GM18507 (cell line): ENCODE measurements at regions not wholly inside any gene's neighbourhood (a gene's known extent, or its start where the extent isn't known, plus 50 kb on each side); places are given as distances from the start of the nearest gene placed in this dataset.
"Not testable (repeated sequence)": the region's sequence is repeated elsewhere in the genome, so short reads cannot be mapped to it uniquely, and the experiment has no call there.

Experiments
- DNase-seq: peaks from one replicate; pipeline ENCODE4 v3.0.0; 2011; ENCODE audit warnings: low read depth; ENCODE audit not compliant: insufficient read length; ENCODE audit errors: extremely low spot score
- FAIRE-seq: peaks from 2 replicates; lab custom pipeline; 2011; peaks lifted over from hg19 to GRCh38; lab: Jason Lieb, UNC

DNA sequence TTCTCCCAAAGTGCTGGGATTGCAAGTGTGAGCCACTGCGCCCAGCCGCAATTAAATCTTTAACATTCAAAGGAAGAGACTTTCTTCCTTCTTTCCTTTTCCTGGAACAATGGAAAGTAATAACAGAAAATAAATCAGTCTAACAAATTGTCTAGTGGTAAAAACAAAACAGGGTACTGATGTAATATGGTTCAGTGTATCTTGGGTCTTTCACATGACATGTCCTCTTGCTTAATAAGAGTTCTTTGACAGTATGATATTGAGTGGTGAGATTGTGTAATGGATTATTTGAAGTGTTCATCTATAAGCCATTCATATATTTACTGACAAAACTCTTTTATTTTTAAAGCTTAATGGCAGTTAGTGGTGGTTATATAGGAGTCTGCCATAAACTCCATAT is 256.6 kb downstream of the SPRY1 start:
- DNase-seq, result no peak
- no peak for FAIRE-seq

DNA sequence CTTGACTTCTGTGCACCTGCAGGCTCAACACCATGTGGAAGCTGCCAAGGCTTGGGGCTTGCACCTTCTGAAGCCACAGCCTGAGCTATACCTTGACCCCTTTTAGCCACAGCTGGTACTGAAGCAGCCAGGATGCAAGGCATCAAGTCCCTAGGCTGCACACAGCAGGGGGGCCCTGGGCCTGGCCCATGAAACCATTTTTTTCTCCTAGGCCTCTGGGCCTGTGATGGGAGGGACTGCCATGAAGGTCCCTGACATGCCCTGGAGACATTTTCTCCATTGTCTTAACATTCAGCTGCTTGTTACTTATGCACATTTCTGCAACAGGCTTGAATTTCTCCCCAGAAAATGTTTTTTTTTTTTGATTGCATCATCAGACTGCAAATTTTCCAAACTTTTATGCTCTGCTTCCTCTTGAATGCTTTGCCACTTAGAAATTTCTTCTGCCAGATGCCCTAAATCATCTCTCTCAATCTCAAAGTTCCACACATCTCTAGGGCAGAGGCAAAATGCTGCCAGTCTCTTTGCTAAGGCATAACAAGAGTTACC is 260.2 kb downstream of the SPRY1 start:
- not testable (repeated sequence) for FAIRE-seq, DNase-seq

DNA sequence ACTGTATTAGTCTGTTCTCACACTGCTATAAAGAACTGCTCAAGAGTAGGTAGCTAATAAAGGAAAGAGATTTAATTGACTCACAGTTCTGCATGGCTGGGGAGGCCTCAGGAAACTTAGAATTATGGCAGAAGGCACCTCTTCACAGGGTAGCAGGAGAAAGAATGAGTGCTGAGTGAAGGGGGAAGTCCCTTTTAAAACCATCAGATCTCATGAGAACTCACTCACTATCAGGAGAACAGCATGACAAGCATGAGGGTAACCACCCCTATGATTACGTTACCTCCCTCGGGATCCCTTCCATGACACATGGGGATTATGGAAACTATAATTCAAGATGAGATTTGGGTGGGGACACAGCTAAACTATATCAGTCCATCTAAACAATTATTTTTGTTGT is 261.0 kb downstream of the SPRY1 start:
- DNase-seq, FAIRE-seq: not testable (repeated sequence)

DNA sequence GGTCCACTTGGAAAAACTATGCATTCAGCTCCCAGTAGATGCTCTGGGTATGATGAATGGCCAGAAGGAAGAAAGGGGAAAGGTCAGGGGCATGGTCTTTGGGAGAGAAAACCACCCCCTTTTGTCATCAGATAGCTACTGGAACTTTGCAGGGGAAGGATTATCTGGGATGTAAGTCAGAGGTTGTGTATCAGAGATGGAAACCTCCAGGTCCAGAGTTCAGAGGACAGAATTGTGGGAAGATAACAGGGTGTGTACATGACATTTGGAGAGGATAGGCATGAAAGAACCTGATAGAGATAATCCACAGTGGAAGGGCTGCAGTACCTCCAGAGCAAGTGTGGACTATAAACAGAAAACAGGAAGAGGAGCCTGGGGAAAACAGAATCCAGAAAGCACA is 262.7 kb downstream of the SPRY1 start:
- no peak for FAIRE-seq
- DNase-seq, result no peak

DNA sequence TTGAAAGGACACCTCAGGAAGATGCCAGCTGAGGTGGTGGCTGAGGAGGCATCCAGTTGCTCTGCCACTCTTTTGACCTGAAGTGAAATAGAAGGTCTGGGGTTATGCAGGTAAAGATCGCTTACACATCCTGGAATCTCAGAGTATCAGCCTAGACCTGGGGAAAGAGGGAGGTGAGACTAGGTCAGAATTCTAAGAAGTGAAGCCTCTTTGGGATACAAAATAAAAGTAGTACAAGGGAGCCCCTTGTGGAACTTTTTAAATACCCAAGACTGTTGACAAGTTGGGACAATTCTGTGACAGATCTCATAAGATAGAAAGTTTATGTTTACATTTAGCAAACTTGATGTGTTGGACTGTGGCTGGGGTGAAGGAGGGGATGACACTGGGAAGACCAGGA is 263.1 kb downstream of the SPRY1 start:
- peak; percentile 70 for FAIRE-seq
- no peak for DNase-seq

DNA sequence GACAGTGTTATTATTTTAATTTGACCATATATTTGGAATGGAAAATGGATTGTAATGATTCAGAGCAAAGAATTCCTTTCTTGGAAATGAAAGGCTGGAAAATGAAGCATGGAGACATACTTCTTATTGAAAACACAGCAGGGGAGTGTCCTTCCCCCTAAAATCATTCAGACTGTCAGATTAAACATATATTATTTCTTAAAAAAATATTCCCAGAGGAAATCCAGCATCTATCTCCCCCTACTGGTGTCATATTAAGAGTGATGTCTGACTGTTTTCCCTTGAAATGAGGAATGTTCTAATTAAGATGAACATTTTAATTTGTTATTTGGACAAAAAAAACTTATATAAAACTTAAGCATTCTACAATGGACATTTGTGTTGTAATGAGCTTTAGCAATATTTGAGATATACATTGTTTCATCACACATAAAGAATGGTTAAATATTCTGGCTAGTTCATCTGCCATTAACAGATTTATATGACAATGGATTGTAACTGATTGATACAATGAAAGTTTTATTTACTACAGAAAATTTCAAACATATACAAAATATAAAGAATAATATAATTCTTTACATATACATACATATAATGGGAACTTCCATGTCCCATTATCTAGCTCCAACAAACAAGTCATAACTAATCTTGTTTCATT is 264.6 kb downstream of the SPRY1 start:
- DNase-seq, result no peak
- no peak for FAIRE-seq

DNA sequence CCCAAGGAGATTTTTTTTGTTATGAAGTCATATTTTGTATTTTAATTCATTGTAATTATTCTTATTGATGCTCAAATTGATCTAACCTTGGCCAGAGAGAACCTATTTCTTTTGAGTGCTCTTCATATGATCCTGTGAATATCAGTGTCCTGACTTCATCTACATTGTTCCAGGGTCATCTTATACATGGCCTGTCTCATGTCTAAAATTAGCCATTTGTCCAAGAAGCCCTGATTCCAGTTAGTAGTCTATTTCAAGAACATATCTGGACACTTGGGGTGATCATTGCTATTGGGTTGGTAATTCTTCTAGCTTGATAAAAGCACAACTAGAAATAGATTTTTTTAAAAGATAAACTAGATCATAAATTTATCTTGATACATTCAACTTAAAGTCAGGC is 266.2 kb downstream of the SPRY1 start:
- FAIRE-seq, result no peak
- DNase-seq, result no peak

DNA sequence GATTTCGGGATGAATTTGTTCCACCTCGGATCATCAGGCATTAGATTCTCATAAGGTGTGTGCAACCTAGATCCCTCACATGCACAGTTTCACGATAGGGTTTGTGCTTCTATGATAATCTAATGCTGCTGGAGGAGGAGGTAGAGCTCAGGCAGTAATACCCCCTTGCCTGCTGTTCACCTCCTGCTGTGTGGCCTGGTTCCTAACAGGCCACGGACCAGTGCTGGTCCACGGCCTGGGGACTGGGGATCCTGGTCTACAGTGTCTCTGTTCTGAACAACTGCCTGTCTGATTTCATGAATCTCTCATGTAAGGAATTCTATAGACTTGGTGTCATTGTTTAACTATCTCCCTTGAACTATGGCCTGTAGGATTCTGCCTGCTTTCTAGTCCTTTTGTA is 269.9 kb downstream of the SPRY1 start:
- DNase-seq (no peak), FAIRE-seq (no peak)

DNA sequence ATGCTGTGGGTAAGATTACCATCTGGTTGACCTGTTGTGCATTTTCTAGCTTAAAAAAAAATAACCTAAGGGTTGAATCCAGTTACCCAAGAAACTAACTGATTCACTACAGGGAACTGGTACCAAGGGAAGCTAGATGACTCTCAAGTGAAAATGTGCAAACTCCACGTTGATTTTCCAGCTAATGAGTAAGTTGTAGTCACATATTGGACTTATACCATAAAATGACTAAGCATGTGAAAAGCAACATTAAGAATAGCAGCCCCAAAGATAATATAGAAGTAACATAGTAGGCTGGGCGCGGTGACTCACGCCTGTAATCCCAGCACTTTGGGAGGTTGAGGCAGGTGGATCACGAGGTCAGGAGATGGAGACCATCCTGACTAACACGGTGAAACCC is 270.9 kb downstream of the SPRY1 start:
- DNase-seq (no peak), FAIRE-seq (no peak)

DNA sequence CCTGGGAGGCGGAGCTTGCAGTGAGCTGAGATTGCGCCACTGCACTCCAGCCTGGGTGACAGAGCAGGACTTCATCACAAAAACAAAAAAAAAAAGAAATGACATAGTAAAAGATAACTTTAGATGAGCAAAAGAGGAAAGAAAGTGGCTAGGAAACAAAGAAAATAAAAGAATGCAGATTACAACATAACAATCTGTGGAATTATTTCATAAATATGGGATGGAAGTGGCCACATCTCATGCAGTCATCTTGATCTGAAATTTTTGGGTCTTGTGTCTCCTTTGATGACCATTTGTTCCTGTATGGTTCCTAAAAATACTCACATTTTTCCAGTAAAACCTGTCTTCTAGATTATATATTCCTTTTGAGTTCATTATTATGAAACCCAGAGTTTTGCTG is 271.4 kb downstream of the SPRY1 start:
- no peak for FAIRE-seq
- no peak for DNase-seq

DNA sequence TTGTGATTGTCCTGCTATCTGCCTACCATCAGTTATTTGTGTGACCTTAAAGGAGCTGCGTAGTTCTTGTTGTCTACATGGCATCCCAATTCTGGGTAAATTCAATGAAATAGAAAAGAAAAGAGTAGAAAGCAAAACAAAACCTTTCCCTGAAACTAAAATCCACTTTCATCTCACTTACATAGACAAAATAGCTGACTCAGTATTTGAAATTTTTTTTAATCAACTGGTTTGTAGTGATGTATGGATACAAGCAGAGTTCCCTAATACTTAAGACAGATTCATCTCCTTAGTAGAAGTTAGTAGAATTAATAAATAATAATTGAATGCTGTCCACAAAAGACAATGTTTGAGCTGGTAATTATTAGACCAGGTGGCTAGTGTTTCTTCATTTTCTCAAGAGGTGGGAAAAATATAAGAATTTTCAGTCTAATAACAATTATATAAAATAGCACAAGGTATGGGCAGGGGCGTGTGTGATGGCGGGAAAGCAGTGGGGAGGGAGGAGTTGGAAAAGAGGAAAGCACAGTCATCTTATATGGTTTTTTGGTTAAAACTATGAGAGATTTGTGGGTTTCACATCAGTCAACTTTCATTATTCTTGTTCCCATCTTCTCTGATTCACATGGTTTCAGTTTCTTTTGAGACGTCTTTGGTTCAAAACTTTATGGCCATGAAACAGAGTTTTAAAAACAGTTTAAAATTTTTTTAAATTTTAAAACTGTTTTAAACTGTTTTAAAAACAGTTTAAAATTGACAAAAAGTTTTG is 275.2 kb downstream of the SPRY1 start:
- peak; percentile 86 for FAIRE-seq
- DNase-seq, result peak; percentile 14

DNA sequence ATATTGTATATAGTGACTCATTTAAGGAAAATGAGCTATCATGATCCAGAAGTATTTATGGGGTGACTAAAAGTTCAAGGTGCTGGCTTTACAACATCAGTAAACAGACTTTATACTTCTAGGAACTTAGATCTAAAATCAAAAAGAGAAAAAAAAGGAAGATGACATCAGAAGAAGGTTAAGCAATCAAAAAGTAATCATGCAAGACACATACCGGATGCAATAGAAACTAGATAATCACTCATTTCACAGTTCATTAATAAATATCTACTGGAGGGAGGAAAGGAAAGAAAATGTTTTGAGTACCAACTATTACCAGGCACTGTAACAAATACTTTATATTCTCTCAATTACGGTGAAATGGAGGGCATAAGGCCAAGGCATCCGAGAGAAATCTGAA is 276.4 kb downstream of the SPRY1 start:
- no peak for DNase-seq
- no peak for FAIRE-seq

DNA sequence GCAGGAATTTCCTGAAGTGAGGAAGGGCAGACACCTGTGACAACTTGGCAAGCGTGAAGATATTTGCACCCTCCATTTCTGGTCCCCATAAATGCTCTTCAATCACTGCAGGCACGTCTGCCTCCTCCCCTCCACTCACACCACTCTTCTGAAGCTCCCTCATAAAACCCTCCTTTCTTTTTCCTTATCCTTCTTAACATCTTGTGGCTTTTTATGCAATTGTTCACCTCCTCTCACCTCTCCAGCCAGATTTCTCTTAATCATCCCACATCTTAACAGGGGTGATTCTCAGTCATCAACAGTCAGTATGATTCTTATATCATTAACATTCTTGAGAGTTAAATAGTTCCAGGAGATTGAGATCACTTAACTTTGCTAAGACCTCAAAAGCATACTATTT is 277.4 kb downstream of the SPRY1 start:
- DNase-seq (no peak), FAIRE-seq (no peak)

DNA sequence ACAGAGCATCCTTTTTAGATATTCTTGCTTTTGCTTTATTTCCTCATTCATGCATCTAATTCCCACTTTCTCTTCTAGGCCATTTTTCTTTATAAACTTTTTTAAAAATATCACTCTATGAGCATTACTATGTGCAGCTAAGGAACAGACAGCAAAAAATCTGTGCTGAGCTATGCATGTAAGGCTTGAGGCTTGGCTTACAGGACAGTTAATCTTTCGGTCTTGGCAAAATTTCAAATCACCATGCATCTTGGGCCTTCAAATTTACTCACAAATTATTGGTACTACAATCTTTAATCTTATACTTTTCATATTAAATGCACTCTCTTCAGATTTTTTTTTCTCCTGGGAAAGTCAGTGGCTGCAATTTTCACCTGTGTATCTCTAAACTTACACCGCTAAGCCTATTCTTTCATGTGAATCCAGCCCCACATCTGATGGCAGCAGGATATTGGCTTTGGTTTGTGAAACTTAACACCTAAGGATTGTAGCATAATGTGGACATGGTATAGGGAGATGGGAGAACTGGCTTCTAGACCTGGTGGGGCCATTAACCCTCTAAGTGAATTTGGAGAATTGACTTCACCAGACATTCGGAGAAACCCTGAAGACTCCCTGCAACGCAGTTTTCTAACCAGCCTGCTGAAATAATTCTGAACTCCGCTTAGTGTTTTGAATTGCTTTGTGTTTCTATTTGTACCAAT is 278.3 kb downstream of the SPRY1 start:
- no peak for FAIRE-seq

DNA sequence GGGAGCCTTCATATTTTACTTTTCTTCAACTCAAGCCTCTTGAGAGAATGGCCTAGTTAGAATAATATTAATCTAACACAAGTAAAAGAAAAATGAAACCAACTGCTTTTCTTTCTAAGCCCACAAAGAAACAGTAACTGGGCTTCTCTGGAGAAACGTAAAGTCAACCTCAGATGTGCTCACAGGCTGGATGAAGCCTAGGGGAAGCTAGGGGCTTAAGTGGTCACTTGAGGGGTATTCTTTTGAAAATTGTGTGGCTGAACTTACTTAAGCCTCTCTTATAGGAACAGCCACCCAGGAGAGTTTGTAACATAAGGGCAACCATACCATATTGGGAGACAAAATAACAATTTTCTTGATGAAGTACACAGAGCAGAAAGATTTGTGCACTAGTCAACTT is 279.0 kb downstream of the SPRY1 start:
- no peak for FAIRE-seq
- DNase-seq, result no peak

More for the DNA sequence above, 278.3 kb downstream of the SPRY1 start:
- no peak for DNase-seq

DNA sequence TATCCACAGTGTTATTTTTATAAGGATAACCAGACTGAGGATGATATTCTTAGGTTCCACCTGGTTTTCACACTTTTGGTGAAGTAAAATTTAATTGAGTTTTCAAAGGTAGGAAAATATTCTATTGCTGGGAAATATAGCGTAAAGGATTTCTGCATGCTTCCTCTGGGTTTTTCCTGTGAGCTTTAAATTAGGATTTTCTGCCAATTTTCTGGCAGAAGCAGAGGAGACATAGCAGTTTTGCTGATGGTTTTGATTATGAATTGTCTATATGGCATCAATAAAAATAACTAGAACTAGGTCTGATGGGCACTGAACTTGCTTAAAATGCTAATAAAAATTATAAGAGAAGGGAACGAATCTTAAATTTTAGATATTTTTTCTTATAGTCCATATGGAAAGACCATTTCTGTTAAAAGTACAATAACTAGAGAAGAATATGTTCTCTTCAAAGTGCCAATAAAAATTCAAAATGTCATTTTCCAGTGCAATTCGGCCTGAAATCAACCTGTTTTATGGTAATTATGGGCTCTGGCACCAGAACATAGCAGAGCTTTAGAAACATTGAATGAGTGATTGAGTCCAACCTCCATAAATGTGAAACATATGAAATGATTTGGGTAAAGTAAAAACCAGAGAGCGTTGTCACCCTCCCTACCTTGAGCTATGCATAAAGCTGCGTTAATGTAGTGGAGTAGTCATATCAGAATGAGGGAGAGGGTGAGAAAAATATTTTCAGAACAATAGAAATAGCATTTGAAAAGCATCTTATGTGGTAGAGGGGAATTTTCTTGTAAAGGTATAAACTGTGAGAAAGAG is 279.7 kb downstream of the SPRY1 start:
- DNase-seq, result no peak
- no peak for FAIRE-seq

DNA sequence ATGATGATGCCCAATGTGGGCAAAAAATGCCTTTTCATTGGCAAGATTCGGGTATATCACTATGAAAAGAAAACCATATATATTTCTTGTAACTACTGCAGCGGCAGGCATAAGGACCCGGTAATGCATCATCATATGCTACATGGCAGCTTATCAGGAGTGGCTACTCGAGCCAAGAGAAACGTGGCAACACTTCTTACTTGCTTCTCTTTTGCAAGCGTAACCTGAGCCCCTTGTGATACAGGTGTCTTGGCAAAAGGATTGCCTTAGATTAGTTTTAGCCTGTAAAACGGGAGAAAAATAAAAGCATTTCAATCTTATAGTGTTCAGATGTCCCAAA is 280.3 kb downstream of the SPRY1 start:
- DNase-seq (no peak), FAIRE-seq (no peak)

DNA sequence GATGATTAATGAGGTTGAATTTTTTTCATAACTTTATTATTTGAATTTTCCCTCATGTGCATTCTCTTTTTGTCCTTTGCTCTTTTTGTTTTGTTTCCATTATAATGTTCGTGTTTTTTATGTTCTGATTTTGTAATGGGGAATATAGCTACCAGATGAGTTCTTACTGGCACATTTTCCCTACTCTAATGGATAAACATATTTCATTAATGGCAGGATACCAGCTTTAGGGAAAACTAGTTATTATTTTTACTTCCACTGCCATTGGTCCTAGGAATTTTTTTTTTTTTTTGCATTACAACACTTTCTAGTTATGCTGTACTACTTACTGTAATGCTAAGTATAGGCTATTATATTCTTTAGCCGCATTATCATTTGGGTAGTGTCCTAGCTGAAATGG is 286.3 kb downstream of the SPRY1 start:
- FAIRE-seq, result no peak
- DNase-seq, result no peak

DNA sequence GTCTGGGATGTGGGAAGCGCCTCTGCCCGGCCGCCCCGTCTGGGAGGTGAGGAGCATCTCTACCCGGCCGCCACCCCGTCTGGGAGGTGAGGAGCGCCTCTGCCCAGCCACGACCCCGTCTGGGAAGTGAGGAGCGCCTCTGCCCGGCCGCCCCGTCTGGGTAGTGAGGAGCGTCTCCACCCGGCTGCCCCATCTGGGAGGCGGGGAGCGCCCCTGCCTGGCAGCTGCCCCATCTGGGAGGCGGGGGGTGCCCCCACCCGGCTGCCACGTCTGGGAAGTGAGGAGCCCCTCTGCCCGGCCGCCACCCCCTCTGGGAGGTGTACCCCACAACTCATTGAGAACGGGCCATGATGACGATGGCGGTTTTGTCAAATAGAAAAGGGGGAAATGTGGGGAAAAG is 288.3 kb downstream of the SPRY1 start:
- not testable (repeated sequence) for DNase-seq, FAIRE-seq

DNA sequence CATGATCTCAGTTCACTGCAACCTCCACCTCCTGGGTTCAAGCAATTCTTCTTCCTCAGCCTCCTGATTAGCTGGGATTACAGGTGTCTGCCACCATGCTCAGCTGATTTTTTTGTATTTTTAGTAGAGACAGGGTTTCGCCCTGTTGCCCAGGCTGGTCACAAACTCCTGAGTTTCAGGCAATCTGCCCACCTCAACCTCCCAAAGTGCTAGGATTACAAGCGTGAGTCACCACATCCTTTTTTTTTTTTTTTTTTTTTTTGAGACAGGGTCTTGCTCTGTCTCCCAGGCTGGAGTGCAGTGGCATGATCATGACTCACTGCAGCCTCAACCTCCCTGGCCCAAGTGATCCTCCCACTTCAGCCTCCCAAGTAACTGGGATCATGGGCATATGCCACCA is 298.9 kb downstream of the SPRY1 start:
- not testable (repeated sequence) for FAIRE-seq, DNase-seq
